Ascending aorta (tissue), 2 donors: ENCODE measurements at regions not wholly inside any gene's neighbourhood (a gene's known extent, or its start where the extent isn't known, plus 50 kb on each side); places are given as distances from the start of the nearest gene placed in this dataset.
A peak's percentile ranks its signal among the peaks of the same experiment; 100 is the strongest.

ENCODE experiments used
- DNase-seq, 2 donors: peaks; one replicate each; pipeline ENCODE4 v3.0.0-alpha.2; 2019; ENCODE audit warnings: low spot score in 2 of 2
- H3K27ac ChIP-seq, 2 donors: fragments of 200-600 bp; sonication (generic); one replicate each; pipeline ENCODE4 v1.5.1; 2016 to 2017; ENCODE audit warnings: mild to moderate bottlenecking in 1 of 2
- H3K27me3 ChIP-seq: fragments of 200-600 bp; sonication (generic); one replicate; pipeline ENCODE4 v1.5.1; 2017
- H3K36me3 ChIP-seq, 2 donors: fragments of 200-600 bp; sonication (generic); one replicate each; pipeline ENCODE4 v1.5.1; 2016
- H3K4me1 ChIP-seq, 2 donors: fragments of 200-600 bp; sonication (generic); one replicate each; pipeline ENCODE4 v1.5.1; 2016 to 2017; ENCODE audit warnings: mild to moderate bottlenecking in 1 of 2
- H3K4me3 ChIP-seq, 2 donors: fragments of 200-600 bp; sonication (generic); one replicate each; pipeline ENCODE4 v1.5.1; 2016 to 2017; ENCODE audit warnings: mild to moderate bottlenecking in 1 of 2
- H3K9me3 ChIP-seq, 2 donors: fragments of 200-600 bp; sonication (generic); one replicate each; pipeline ENCODE4 v1.5.1; 2016
- intact Hi-C: fragments of 100-400 bp; cut with DNase I; formaldehyde crosslinking; loops from one replicate; pipeline ENCODE4 v1.15.1; 2023
- TF ChIP-seq, protein P1 (sequence below), 3 experiments: fragments of 200-600 bp in 2 of 3; fragments of 450-650 bp in 1 of 3; sonication (generic) in 2 of 3; IDR thresholded peaks; one replicate each; pipeline ENCODE4 v1.5.1; 2016 to 2019; ENCODE audit warnings: antibody characterized with exemption in 3 of 3, mild to moderate bottlenecking in 1 of 3, moderate library complexity in 1 of 3

- Histone ChIP-seq H3K9me3 (no peaks in the 10 kb centered on the region), H3K27me3 (no peaks in the 10 kb centered on the region), H3K27ac (peak overlapping the region in 1 of 2 donors; percentile 4), H3K4me3 (no peak overlapping the region), H3K4me1 (peaks cover 10 to 21% of the 10 kb centered on the region in 2 donors), H3K36me3 (no peaks in the 10 kb centered on the region)
- intact Hi-C loops = loop anchor here (5.0 kb wide), 1 partner anchor 63 kb away; no protein-coding TSS in a partner anchor
- DNase-seq = no peak
- TF ChIP-seq, protein P1, sequence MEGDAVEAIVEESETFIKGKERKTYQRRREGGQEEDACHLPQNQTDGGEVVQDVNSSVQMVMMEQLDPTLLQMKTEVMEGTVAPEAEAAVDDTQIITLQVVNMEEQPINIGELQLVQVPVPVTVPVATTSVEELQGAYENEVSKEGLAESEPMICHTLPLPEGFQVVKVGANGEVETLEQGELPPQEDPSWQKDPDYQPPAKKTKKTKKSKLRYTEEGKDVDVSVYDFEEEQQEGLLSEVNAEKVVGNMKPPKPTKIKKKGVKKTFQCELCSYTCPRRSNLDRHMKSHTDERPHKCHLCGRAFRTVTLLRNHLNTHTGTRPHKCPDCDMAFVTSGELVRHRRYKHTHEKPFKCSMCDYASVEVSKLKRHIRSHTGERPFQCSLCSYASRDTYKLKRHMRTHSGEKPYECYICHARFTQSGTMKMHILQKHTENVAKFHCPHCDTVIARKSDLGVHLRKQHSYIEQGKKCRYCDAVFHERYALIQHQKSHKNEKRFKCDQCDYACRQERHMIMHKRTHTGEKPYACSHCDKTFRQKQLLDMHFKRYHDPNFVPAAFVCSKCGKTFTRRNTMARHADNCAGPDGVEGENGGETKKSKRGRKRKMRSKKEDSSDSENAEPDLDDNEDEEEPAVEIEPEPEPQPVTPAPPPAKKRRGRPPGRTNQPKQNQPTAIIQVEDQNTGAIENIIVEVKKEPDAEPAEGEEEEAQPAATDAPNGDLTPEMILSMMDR (IDR thresholded peaks at IDR 0.05) = no peak
Observed at GRCh38 chr16:85459529-85460251, 153.4 kb upstream of the GSE1 start.

- no peak for DNase-seq
Observed at GRCh38 chr16:85460252-85461021, 152.7 kb upstream of the GSE1 start.

GRCh38 chr16:85461022-85461813, 151.9 kb upstream of the GSE1 start:
- Histone ChIP-seq H3K4me1 (peaks cover 10 to 23% of the 10 kb centered on the region in 2 donors), H3K36me3 (no peaks in the 10 kb centered on the region), H3K27ac (peak overlapping the region in 1 of 2 donors; percentile 23), H3K27me3 (no peaks in the 10 kb centered on the region), H3K9me3 (no peaks in the 10 kb centered on the region), H3K4me3 (peak overlapping the region; percentile 47 to 55)
- no peak for DNase-seq
- TF ChIP-seq, protein P1 (IDR thresholded peaks at IDR 0.05) = no peak
- intact Hi-C loops = loop anchor here (5.0 kb wide), 1 partner anchor 61 kb away; no protein-coding TSS in a partner anchor

More at GRCh38 chr16:85460252-85461021, 152.7 kb upstream of the GSE1 start:
- H3K4me3 ChIP-seq = no peak overlapping the region
- H3K4me1 ChIP-seq = peaks cover 10 to 21% of the 10 kb centered on the region in 2 donors
- H3K27ac ChIP-seq = peak overlapping the region in 1 of 2 donors; percentile 4
- TF ChIP-seq, protein P1 (IDR thresholded peaks at IDR 0.05) = no peak
- no peaks in the 10 kb centered on the region for H3K9me3 ChIP-seq
- no peaks in the 10 kb centered on the region for H3K36me3 ChIP-seq
- intact Hi-C loops = loop anchor here (5.0 kb wide), 1 partner anchor 62 kb away; no protein-coding TSS in a partner anchor
- no peaks in the 10 kb centered on the region for H3K27me3 ChIP-seq

DNA sequence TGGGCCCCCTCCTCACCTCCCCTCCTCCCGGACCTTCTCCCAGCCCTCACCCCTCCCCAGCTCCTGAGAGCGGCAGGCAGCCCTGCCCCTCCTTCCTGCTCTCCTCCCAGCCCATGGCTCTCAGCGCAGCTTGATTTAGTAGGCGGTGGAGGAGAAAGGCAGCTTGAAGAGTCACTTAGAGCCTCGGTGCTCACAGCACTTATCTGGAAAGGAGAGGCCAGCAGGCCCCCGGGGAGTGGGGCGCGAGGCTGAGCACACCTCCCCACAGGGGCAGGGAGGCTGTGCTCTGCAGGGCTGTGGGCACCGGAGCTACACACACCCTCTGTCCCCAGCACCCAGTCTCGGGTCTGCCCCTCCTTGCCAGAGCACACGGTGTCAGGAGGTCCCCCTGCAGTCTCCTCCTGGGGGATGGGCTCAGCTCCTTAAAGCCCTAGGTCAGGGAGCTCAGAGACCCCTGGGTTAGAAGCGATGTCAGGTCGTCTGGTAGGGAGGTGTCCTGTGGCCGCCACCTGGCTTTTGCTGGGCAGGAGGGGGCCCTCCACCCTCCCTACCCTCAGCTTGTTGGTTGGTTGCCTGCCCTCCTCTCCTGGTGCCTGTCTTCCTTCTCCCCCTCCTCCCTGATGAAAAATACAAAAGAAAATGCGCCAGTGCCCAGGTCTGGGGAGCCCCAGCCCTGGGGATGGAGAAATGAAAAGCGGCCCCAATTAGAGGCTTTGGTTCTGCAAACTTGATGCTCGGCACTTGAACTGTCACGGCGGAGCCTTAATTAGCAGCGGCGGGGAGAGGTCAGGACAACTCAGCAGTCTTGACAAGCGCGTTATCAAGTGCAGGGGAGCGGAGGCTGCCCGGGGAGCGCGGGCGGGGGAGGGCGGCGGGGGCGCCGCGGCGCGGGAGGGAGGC, 151.1 kb upstream of the GSE1 start:
- Histone ChIP-seq H3K27ac (peak overlapping the region in 1 of 2 donors; percentile 23), H3K4me3 (peak overlapping the region; percentile 47 to 55), H3K27me3 (no peaks in the 10 kb centered on the region), H3K36me3 (no peaks in the 10 kb centered on the region), H3K4me1 (peaks cover 10 to 23% of the 10 kb centered on the region in 2 donors), H3K9me3 (no peaks in the 10 kb centered on the region)
- intact Hi-C loops = loop anchor here (5.0 kb wide), 1 partner anchor 60 kb away; no protein-coding TSS in a partner anchor
- no peak for DNase-seq
- TF ChIP-seq, protein P1 (IDR thresholded peaks at IDR 0.05) = no peak
